ENCODE measurements at regions not wholly inside any gene's neighbourhood (a gene's known extent, or its start where the extent isn't known, plus 50 kb on each side); places are given as distances from the start of the nearest gene placed in this dataset.

DNA sequence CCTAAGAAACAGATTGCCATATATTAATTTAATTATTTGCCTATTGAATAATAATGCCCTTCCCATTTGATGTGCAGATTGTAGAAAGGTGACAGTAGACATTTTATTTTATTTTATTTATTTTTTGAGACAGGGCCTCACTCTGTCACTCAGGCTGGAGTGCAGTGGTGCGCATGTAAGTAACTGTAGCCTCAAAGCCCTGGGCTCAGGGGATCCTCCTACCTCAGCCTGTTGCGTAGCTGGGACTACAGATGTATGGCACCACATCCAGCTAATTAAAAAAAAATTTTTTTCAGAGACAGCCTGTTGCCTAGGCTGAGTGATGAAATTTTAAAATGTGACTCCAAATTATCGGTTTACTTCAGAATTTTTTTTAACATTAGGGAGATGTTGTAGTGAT, 1110.0 kb upstream of the EEF2KMT start:
- no peak for TF ChIP-seq CTCF (IDR thresholded peaks at IDR 0.05)
- no peak for DNase-seq (ENCODE audit: low spot score)
- Mint-ChIP-seq H3K27ac (ENCODE audit: unreplicated experiment) (no peak overlapping the region), H3K4me1 (ENCODE audit: low read depth) (no peaks in the 10 kb centered on the region), H3K9me3 (ENCODE audit: low read depth) (peaks cover 7% of the 10 kb centered on the region), H3K4me3 (ENCODE audit: unreplicated experiment) (no peak overlapping the region), H3K36me3 (ENCODE audit: low read depth) (no peaks in the 10 kb centered on the region), H3K27me3 (ENCODE audit: low read depth) (no peaks in the 10 kb centered on the region)

GRCh38 chr16:6207124-6207523, 1109.5 kb upstream of the EEF2KMT start:
- Mint-ChIP-seq H3K27ac (ENCODE audit: unreplicated experiment) (no peak overlapping the region), H3K9me3 (ENCODE audit: low read depth) (peaks cover 7% of the 10 kb centered on the region), H3K4me1 (ENCODE audit: low read depth) (no peaks in the 10 kb centered on the region), H3K36me3 (ENCODE audit: low read depth) (no peaks in the 10 kb centered on the region), H3K4me3 (ENCODE audit: unreplicated experiment) (no peak overlapping the region), H3K27me3 (ENCODE audit: low read depth) (no peaks in the 10 kb centered on the region)
- DNase-seq (ENCODE audit: low spot score) = no peak
- no peak for TF ChIP-seq CTCF (IDR thresholded peaks at IDR 0.05)

DNA sequence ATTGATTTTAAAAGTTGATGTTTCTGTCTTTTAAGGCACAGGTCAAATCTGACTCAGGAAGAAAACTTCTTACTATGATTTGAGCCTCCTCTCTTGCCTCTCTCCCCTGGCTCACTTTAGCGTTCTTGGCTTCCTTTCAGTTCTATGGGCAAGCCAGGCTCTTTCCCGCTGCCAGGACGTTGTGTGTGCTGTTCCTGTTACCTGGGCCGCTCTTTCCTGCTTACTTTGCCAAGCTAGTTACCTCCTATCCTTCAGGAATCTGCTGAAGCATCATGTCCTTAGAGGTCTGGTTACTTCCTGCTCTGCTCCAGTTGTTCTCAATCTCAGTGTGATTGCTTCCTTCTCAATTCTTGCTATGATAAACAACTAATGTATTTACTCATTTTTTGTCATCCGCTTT, 1108.5 kb upstream of the EEF2KMT start:
- no peaks in the 10 kb centered on the region for H3K27me3 Mint-ChIP-seq (ENCODE audit: low read depth)
- DNase-seq (ENCODE audit: low spot score) = no peak
- no peak overlapping the region for H3K4me3 Mint-ChIP-seq (ENCODE audit: unreplicated experiment)
- TF ChIP-seq CTCF (IDR thresholded peaks at IDR 0.05) = no peak
- H3K27ac Mint-ChIP-seq (ENCODE audit: unreplicated experiment) = no peak overlapping the region
- H3K36me3 Mint-ChIP-seq (ENCODE audit: low read depth) = no peaks in the 10 kb centered on the region
- no peaks in the 10 kb centered on the region for H3K4me1 Mint-ChIP-seq (ENCODE audit: low read depth)
- H3K9me3 Mint-ChIP-seq (ENCODE audit: low read depth) = peaks cover 7% of the 10 kb centered on the region

GRCh38 chr16:6204945-6205344, 1107.3 kb upstream of the EEF2KMT start:
- H3K27me3 Mint-ChIP-seq (ENCODE audit: low read depth) = no peaks in the 10 kb centered on the region
- H3K27ac Mint-ChIP-seq (ENCODE audit: unreplicated experiment) = no peak overlapping the region
- peaks cover 11% of the 10 kb centered on the region for H3K9me3 Mint-ChIP-seq (ENCODE audit: low read depth)
- no peaks in the 10 kb centered on the region for H3K4me1 Mint-ChIP-seq (ENCODE audit: low read depth)
- no peak overlapping the region for H3K4me3 Mint-ChIP-seq (ENCODE audit: unreplicated experiment)
- no peak for TF ChIP-seq CTCF (IDR thresholded peaks at IDR 0.05)
- H3K36me3 Mint-ChIP-seq (ENCODE audit: low read depth) = no peaks in the 10 kb centered on the region
- DNase-seq (ENCODE audit: low spot score) = no peak

DNA sequence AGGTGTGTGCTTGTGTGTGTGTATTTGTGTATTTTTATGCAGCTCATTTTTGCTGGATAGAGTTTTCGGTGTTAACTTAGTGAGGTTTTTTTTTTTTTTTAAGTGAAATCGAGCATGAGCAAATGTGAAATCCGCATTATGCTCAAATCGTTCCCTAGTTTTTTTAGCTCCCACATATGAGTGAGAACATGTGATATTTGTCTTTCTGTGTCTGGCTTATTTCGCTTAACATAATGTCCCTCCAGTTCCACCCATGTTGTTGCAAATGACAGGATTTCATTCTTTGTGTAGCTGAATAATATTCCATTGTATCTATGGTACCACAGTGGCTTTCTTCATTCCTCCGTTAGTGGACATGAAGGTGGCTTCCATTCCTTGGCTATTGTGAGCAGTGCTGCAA, 1103.3 kb upstream of the EEF2KMT start:
- no peak for TF ChIP-seq CTCF (IDR thresholded peaks at IDR 0.05)
- no peak for DNase-seq (ENCODE audit: low spot score)
- peaks cover 8% of the 10 kb centered on the region for H3K9me3 Mint-ChIP-seq (ENCODE audit: low read depth)
- H3K36me3 Mint-ChIP-seq (ENCODE audit: low read depth) = no peaks in the 10 kb centered on the region
- H3K27ac Mint-ChIP-seq (ENCODE audit: unreplicated experiment) = no peak overlapping the region
- no peaks in the 10 kb centered on the region for H3K4me1 Mint-ChIP-seq (ENCODE audit: low read depth)
- H3K4me3 Mint-ChIP-seq (ENCODE audit: unreplicated experiment) = no peak overlapping the region
- no peaks in the 10 kb centered on the region for H3K27me3 Mint-ChIP-seq (ENCODE audit: low read depth)

All from chondrocyte (in vitro differentiated cells).